ENCODE measurements at regions not wholly inside any gene's neighbourhood (a gene's known extent, or its start where the extent isn't known, plus 50 kb on each side); places are given as distances from the start of the nearest gene placed in this dataset.
"Not testable (repeated sequence)": the region's sequence is repeated elsewhere in the genome, so short reads cannot be mapped to it uniquely, and the experiment has no call there.

- H3K9me3 ChIP-seq (ENCODE audit: control insufficient read depth in 2 of 2, insufficient read depth in 1 of 2, low read depth in 1 of 2, low read length in 1 of 2); H3K36me3 ChIP-seq (ENCODE audit: control insufficient read depth in 3 of 3, insufficient read depth in 2 of 3, low read depth in 1 of 3, low read length in 3 of 3); FAIRE-seq; DNase-seq; H3K4me3 ChIP-seq (ENCODE audit: low read depth in 1 of 3, low read length in 3 of 3); H3K4me1 ChIP-seq (ENCODE audit: control insufficient read depth in 3 of 3, insufficient read depth in 2 of 3, low read depth in 1 of 3, low read length in 2 of 3); H3K27ac ChIP-seq (ENCODE audit: low read depth in 1 of 3, low read length in 2 of 3); H3K27me3 ChIP-seq (ENCODE audit: control insufficient read depth in 3 of 3, insufficient read depth in 3 of 3, low read length in 3 of 3): not testable (repeated sequence)
These were observed 617.4 kb downstream of the CDH8 start for GRCh38 chr16:61418802-61419201.

DNA sequence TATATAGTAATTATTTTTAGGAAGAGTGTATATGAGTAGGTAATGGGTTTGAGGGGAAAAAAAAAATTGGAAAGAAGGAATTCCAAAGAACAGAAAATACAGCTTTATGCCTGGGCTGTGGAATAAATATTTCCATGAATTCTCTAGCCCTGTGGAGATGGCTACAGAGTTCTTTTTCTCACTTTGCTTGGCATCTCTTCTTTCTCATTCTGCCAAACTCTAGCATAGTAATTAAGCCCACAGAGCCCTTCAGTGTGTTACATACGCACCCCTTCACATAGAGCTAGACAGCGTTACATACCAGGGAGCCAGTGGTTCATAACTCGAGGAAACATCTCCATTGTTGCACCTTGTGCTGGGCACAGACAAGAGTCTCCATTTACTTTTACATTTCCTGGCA lies 621.1 kb downstream of the CDH8 start:
- no peak for DNase-seq
- FAIRE-seq, result no peak
- Histone ChIP-seq H3K9me3 (ENCODE audit: control insufficient read depth in 2 of 2, insufficient read depth in 1 of 2, low read depth in 1 of 2, low read length in 1 of 2) (no peaks in the 10 kb centered on the region), H3K36me3 (ENCODE audit: control insufficient read depth in 3 of 3, insufficient read depth in 2 of 3, low read depth in 1 of 3, low read length in 3 of 3) (no peaks in the 10 kb centered on the region), H3K27me3 (ENCODE audit: control insufficient read depth in 3 of 3, insufficient read depth in 3 of 3, low read length in 3 of 3) (no peaks in the 10 kb centered on the region), H3K4me1 (ENCODE audit: control insufficient read depth in 3 of 3, insufficient read depth in 2 of 3, low read depth in 1 of 3, low read length in 2 of 3) (no peaks in the 10 kb centered on the region), H3K27ac (ENCODE audit: low read depth in 1 of 3, low read length in 2 of 3) (no peak overlapping the region), H3K4me3 (ENCODE audit: low read depth in 1 of 3, low read length in 3 of 3) (no peak overlapping the region)
- 71 to 86% (median 79%) methylated on average over 3 of the region's 3 CpGs for WGBS, 3 donors

GRCh38 chr16:61413021-61413420 lies 623.2 kb downstream of the CDH8 start:
- Histone ChIP-seq H3K4me3 (ENCODE audit: low read depth in 1 of 3, low read length in 3 of 3) (no peak overlapping the region), H3K36me3 (ENCODE audit: control insufficient read depth in 3 of 3, insufficient read depth in 2 of 3, low read depth in 1 of 3, low read length in 3 of 3) (no peaks in the 10 kb centered on the region), H3K4me1 (ENCODE audit: control insufficient read depth in 3 of 3, insufficient read depth in 2 of 3, low read depth in 1 of 3, low read length in 2 of 3) (no peaks in the 10 kb centered on the region), H3K27ac (ENCODE audit: low read depth in 1 of 3, low read length in 2 of 3) (no peak overlapping the region), H3K9me3 (ENCODE audit: control insufficient read depth in 2 of 2, insufficient read depth in 1 of 2, low read depth in 1 of 2, low read length in 1 of 2) (no peaks in the 10 kb centered on the region), H3K27me3 (ENCODE audit: control insufficient read depth in 3 of 3, insufficient read depth in 3 of 3, low read length in 3 of 3) (no peaks in the 10 kb centered on the region)
- DNase-seq (no peak), FAIRE-seq (no peak)
- 54 to 57% (median 56%) methylated on average over 5 of the region's 5 CpGs for WGBS, 3 donors

- H3K4me1 ChIP-seq (ENCODE audit: control insufficient read depth in 3 of 3, insufficient read depth in 2 of 3, low read depth in 1 of 3, low read length in 2 of 3), result no peaks in the 10 kb centered on the region
- H3K9me3 ChIP-seq (ENCODE audit: control insufficient read depth in 2 of 2, insufficient read depth in 1 of 2, low read depth in 1 of 2, low read length in 1 of 2), result no peaks in the 10 kb centered on the region
- no peak overlapping the region for H3K27ac ChIP-seq (ENCODE audit: low read depth in 1 of 3, low read length in 2 of 3)
- H3K36me3 ChIP-seq (ENCODE audit: control insufficient read depth in 3 of 3, insufficient read depth in 2 of 3, low read depth in 1 of 3, low read length in 3 of 3), result no peaks in the 10 kb centered on the region
- no peak overlapping the region for H3K4me3 ChIP-seq (ENCODE audit: low read depth in 1 of 3, low read length in 3 of 3)
- DNase-seq, result no peak
- no peak for FAIRE-seq
- 78 to 84% (median 78%) methylated on average over 4 of the region's 4 CpGs for WGBS, 3 donors
- H3K27me3 ChIP-seq (ENCODE audit: control insufficient read depth in 3 of 3, insufficient read depth in 3 of 3, low read length in 3 of 3), result no peaks in the 10 kb centered on the region
These were observed 623.7 kb downstream of the CDH8 start for GRCh38 chr16:61412562-61412961.

- no peak for DNase-seq
- H3K4me3 ChIP-seq (ENCODE audit: low read depth in 1 of 3, low read length in 3 of 3), result no peak overlapping the region
- no peak for FAIRE-seq
- H3K9me3 ChIP-seq (ENCODE audit: control insufficient read depth in 2 of 2, insufficient read depth in 1 of 2, low read depth in 1 of 2, low read length in 1 of 2), result no peaks in the 10 kb centered on the region
- H3K4me1 ChIP-seq (ENCODE audit: control insufficient read depth in 3 of 3, insufficient read depth in 2 of 3, low read depth in 1 of 3, low read length in 2 of 3), result no peaks in the 10 kb centered on the region
- H3K36me3 ChIP-seq (ENCODE audit: control insufficient read depth in 3 of 3, insufficient read depth in 2 of 3, low read depth in 1 of 3, low read length in 3 of 3), result no peaks in the 10 kb centered on the region
- H3K27me3 ChIP-seq (ENCODE audit: control insufficient read depth in 3 of 3, insufficient read depth in 3 of 3, low read length in 3 of 3), result no peaks in the 10 kb centered on the region
- H3K27ac ChIP-seq (ENCODE audit: low read depth in 1 of 3, low read length in 2 of 3), result no peak overlapping the region
These were observed 626.6 kb downstream of the CDH8 start for GRCh38 chr16:61409604-61410003.

DNA sequence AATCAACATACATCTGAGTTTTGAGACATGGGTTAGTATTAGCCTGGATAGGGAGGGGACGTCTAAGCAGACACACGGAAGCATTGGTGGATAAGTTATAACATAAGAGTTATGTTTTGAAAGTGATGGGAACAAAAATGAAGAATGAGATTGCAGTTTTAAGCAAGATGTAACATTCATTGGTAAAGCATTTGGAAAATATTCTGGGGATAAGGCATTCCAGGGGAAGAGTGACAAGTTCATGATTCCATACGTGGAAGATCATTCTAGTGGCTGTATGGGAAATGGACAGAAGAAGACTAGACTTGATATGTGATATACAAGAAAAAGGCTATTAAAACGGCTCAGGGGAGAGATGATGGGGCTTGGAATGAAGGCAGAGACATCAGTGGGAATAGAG lies 632.9 kb downstream of the CDH8 start:
- DNase-seq (no peak), FAIRE-seq (no peak)
- Histone ChIP-seq H3K36me3 (ENCODE audit: control insufficient read depth in 3 of 3, insufficient read depth in 2 of 3, low read depth in 1 of 3, low read length in 3 of 3) (no peaks in the 10 kb centered on the region), H3K27me3 (ENCODE audit: control insufficient read depth in 3 of 3, insufficient read depth in 3 of 3, low read length in 3 of 3) (no peaks in the 10 kb centered on the region), H3K27ac (ENCODE audit: low read depth in 1 of 3, low read length in 2 of 3) (no peak overlapping the region), H3K4me1 (ENCODE audit: control insufficient read depth in 3 of 3, insufficient read depth in 2 of 3, low read depth in 1 of 3, low read length in 2 of 3) (no peaks in the 10 kb centered on the region), H3K9me3 (ENCODE audit: control insufficient read depth in 2 of 2, insufficient read depth in 1 of 2, low read depth in 1 of 2, low read length in 1 of 2) (no peaks in the 10 kb centered on the region), H3K4me3 (ENCODE audit: low read depth in 1 of 3, low read length in 3 of 3) (no peak overlapping the region)
- WGBS, 3 donors, result 67 to 73% (median 68%) methylated on average over 4 of the region's 4 CpGs

- DNase-seq (no peak), FAIRE-seq (no peak)
- H3K4me1 ChIP-seq (ENCODE audit: control insufficient read depth in 3 of 3, insufficient read depth in 2 of 3, low read depth in 1 of 3, low read length in 2 of 3), result no peaks in the 10 kb centered on the region
- 87 to 89% (median 89%) methylated on average over 4 of the region's 4 CpGs for WGBS, 3 donors
- H3K4me3 ChIP-seq (ENCODE audit: low read depth in 1 of 3, low read length in 3 of 3), result no peak overlapping the region
- H3K9me3 ChIP-seq (ENCODE audit: control insufficient read depth in 2 of 2, insufficient read depth in 1 of 2, low read depth in 1 of 2, low read length in 1 of 2), result no peaks in the 10 kb centered on the region
- no peaks in the 10 kb centered on the region for H3K27me3 ChIP-seq (ENCODE audit: control insufficient read depth in 3 of 3, insufficient read depth in 3 of 3, low read length in 3 of 3)
- H3K36me3 ChIP-seq (ENCODE audit: control insufficient read depth in 3 of 3, insufficient read depth in 2 of 3, low read depth in 1 of 3, low read length in 3 of 3), result no peaks in the 10 kb centered on the region
- no peak overlapping the region for H3K27ac ChIP-seq (ENCODE audit: low read depth in 1 of 3, low read length in 2 of 3)
These were observed 644.3 kb downstream of the CDH8 start for GRCh38 chr16:61391896-61392295.

DNA sequence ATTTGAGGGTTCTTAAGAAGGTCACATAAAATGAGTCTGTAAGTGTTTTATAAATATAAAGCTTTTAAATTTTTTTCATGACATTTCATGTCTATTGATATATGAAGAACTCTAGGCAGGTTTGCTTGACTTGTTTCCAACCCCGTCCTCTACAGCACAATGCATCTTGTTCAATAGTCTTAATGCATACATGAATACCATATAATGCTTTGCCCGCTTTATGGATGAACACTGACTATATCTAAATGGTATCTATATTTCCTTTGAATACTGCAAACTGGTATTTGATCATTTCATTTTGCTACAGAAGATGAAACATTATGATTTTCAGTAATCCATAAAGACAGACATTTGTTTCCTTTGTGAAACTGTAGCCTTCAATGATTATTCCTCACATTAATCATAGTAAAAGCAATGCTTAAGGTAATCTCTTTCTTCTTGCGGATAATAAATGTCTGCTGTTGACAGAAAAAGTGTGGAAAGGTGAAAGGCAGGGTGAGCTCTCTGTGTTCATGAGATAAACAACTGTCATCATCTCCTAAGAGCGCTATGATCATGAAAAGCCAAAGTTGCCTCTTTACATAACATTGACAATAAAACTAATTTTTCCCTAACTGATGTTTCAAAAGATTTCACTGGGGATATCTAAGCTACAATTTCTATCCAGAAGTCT lies 645.1 kb downstream of the CDH8 start:
- no peak for DNase-seq
- no peak for FAIRE-seq
- no peak overlapping the region for H3K27ac ChIP-seq (ENCODE audit: low read depth in 1 of 3, low read length in 2 of 3)
- H3K36me3 ChIP-seq (ENCODE audit: control insufficient read depth in 3 of 3, insufficient read depth in 2 of 3, low read depth in 1 of 3, low read length in 3 of 3), result no peaks in the 10 kb centered on the region
- WGBS, 3 donors, result 77 to 90% (median 87%) methylated on average over 4 of the region's 4 CpGs
- H3K4me3 ChIP-seq (ENCODE audit: low read depth in 1 of 3, low read length in 3 of 3), result no peak overlapping the region
- H3K9me3 ChIP-seq (ENCODE audit: control insufficient read depth in 2 of 2, insufficient read depth in 1 of 2, low read depth in 1 of 2, low read length in 1 of 2), result no peaks in the 10 kb centered on the region
- peaks cover 0 to 2% (median 0%) of the 10 kb centered on the region in 3 donors for H3K27me3 ChIP-seq (ENCODE audit: control insufficient read depth in 3 of 3, insufficient read depth in 3 of 3, low read length in 3 of 3)
- H3K4me1 ChIP-seq (ENCODE audit: control insufficient read depth in 3 of 3, insufficient read depth in 2 of 3, low read depth in 1 of 3, low read length in 2 of 3), result no peaks in the 10 kb centered on the region

DNA sequence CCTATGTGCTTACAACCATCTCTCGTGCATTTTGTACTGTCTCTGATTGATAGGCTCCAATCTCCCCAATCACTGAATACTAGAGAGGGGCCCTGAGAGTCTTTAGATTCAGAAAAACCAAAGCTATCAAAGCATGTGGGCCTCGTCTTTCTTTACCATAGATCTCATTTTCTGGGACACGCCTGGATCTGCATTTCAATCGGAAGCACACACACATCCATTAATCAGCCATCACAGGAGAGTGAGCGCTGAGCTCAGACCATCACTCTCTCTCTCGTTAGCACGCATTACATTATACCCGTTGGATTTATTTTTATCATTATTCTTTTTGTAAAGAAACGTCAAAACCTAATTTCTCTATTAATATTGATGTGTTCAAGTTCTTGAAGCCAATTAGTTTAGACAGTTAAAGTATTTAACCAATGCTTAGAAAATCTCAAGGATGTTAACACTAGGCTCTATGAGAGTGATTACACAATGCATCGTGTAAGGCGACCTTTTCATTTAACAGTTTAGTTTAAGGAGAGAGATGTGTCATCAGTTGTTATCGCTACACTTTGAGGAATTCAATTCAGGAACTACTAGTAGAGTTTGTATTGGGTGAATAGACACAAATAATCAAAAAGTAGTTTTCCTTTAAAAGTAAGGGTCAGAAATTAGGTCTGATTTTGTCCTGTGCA lies 650.7 kb downstream of the CDH8 start:
- FAIRE-seq, result no peak
- Histone ChIP-seq H3K4me1 (ENCODE audit: control insufficient read depth in 3 of 3, insufficient read depth in 2 of 3, low read depth in 1 of 3, low read length in 2 of 3) (no peaks in the 10 kb centered on the region), H3K36me3 (ENCODE audit: control insufficient read depth in 3 of 3, insufficient read depth in 2 of 3, low read depth in 1 of 3, low read length in 3 of 3) (no peaks in the 10 kb centered on the region), H3K9me3 (ENCODE audit: control insufficient read depth in 2 of 2, insufficient read depth in 1 of 2, low read depth in 1 of 2, low read length in 1 of 2) (peaks cover 0 to 2% of the 10 kb centered on the region in 2 donors), H3K27me3 (ENCODE audit: control insufficient read depth in 3 of 3, insufficient read depth in 3 of 3, low read length in 3 of 3) (peaks cover 0 to 2% (median 0%) of the 10 kb centered on the region in 3 donors), H3K4me3 (ENCODE audit: low read depth in 1 of 3, low read length in 3 of 3) (no peak overlapping the region), H3K27ac (ENCODE audit: low read depth in 1 of 3, low read length in 2 of 3) (no peak overlapping the region)
- DNase-seq, result no peak
- WGBS, 3 donors, result 74 to 86% (median 85%) methylated on average over 12 of the region's 12 CpGs

All from small intestine (tissue), 7 donors.